CD4-positive, alpha-beta T cell (primary cell): ENCODE measurements at regions not wholly inside any gene's neighbourhood (a gene's known extent, or its start where the extent isn't known, plus 50 kb on each side); places are given as distances from the start of the nearest gene placed in this dataset.
"Not testable (repeated sequence)": the region's sequence is repeated elsewhere in the genome, so short reads cannot be mapped to it uniquely, and the experiment has no call there.

ENCODE experiments used
- ATAC-seq: fragments of 200-7000 bp; cut with Tn5 transposase; one replicate; pipeline ENCODE4 v1.10.0; 2022; ENCODE audit warnings: mild to moderate bottlenecking; ENCODE audit not compliant: poor library complexity
- CTCF ChIA-PET: fragments of 350-600 bp; sonication (Branson Sonifier 250); formaldehyde crosslinking; loops from one replicate; lab custom pipeline; 2021; ENCODE audit warnings: antibody characterized with exemption, inconsistent platforms; lab: Charles Lee
- POLR2A ChIA-PET: fragments of 350-600 bp; sonication (Branson Sonifier 250); formaldehyde crosslinking; loops from one replicate; lab custom pipeline; 2021; ENCODE audit warnings: antibody characterized with exemption, inconsistent platforms; lab: Charles Lee
- DNase-seq, 14 experiments: peaks; one replicate each; pipeline ENCODE4 v3.0.0-alpha.2; 2013 to 2020; ENCODE audit warnings: mixed read lengths in 2 of 14
- H3K27ac ChIP-seq, 2 donors: one replicate each; pipeline versions ENCODE4 v1.5.1 to v1.7.0; 2013; ENCODE audit warnings: low read length in 2 of 2, low read depth in 1 of 2, mild to moderate bottlenecking in 1 of 2
- H3K27me3 ChIP-seq, 2 experiments: 1 replicate in 1 of 2; 2 replicates in 1 of 2; pipeline versions ENCODE4 v1.6.1 to v1.7.0; 2013; ENCODE audit warnings: low read length in 2 of 2, control low read depth in 1 of 2, mild to moderate bottlenecking in 1 of 2, moderate library complexity in 1 of 2; ENCODE audit not compliant: insufficient read depth in 2 of 2, control insufficient read depth in 1 of 2
- H3K36me3 ChIP-seq: one replicate; pipeline ENCODE4 v1.6.1; 2013; ENCODE audit warnings: low read length, control low read depth; ENCODE audit not compliant: insufficient read depth
- H3K4me1 ChIP-seq: one replicate; pipeline ENCODE4 v1.6.1; 2013; ENCODE audit warnings: low read length, control low read depth; ENCODE audit not compliant: insufficient read depth
- H3K4me3 ChIP-seq: one replicate; pipeline ENCODE4 v1.5.1; 2013; ENCODE audit warnings: mild to moderate bottlenecking, low read length, moderate library complexity
- H3K9me3 ChIP-seq, 2 experiments: 1 replicate in 1 of 2; 2 replicates in 1 of 2; pipeline versions ENCODE4 v1.6.1 to v1.7.0; 2013; ENCODE audit warnings: low read length in 2 of 2, mild to moderate bottlenecking in 2 of 2, control low read depth in 1 of 2, moderate library complexity in 1 of 2; ENCODE audit not compliant: control insufficient read depth in 1 of 2, insufficient read depth in 1 of 2
- H3K27ac Mint-ChIP-seq: one replicate; pipeline ENCODE4 v1.8.0; 2020; ENCODE audit warnings: mixed read lengths
- H3K27me3 Mint-ChIP-seq: one replicate; pipeline ENCODE4 v1.8.0; 2021; ENCODE audit warnings: mixed read lengths
- H3K36me3 Mint-ChIP-seq: one replicate; pipeline ENCODE4 v1.8.0; 2021; ENCODE audit warnings: low read depth, mixed read lengths
- H3K4me1 Mint-ChIP-seq: one replicate; pipeline ENCODE4 v1.8.0; 2021; ENCODE audit warnings: low read depth, mixed read lengths
- H3K4me3 Mint-ChIP-seq: one replicate; pipeline ENCODE4 v1.8.0; 2020; ENCODE audit warnings: mild to moderate bottlenecking, mixed read lengths
- H3K9me3 Mint-ChIP-seq: one replicate; pipeline ENCODE4 v1.8.0; 2020; ENCODE audit warnings: mixed read lengths
- CTCF ChIP-seq: fragments of 200-600 bp; IDR thresholded peaks from one replicate; pipeline ENCODE4 v1.8.0; 2022; ENCODE audit warnings: antibody characterized with exemption, mild to moderate bottlenecking
- intact Hi-C, 2 experiments: fragments of 100-400 bp; cut with DNase I in 1 of 2; cut with micrococcal nuclease in 1 of 2; formaldehyde crosslinking; loops; one replicate each; pipeline versions ENCODE4 v1.15.1 to v1.9.0; 2023 to 2025; cut with DNase I, micrococcal nuclease

GRCh38 chr2:121068851-121069250, 216.2 kb downstream of the TFCP2L1 start:
- H3K27me3 Mint-ChIP-seq = peaks cover 9% of the 10 kb centered on the region

GRCh38 chr2:121069434-121069969, 215.5 kb downstream of the TFCP2L1 start:
- no peak overlapping the region for H3K27ac ChIP-seq
- H3K9me3 ChIP-seq = peaks cover 0 to 13% of the 10 kb centered on the region in 2 experiments
- no peak overlapping the region for H3K4me3 Mint-ChIP-seq
- H3K4me3 ChIP-seq = no peak overlapping the region
- H3K27me3 Mint-ChIP-seq = peaks cover 9% of the 10 kb centered on the region
- ATAC-seq = no peak
- peaks cover 5 to 10% of the 10 kb centered on the region in 2 experiments for H3K27me3 ChIP-seq
- H3K4me1 Mint-ChIP-seq = no peaks in the 10 kb centered on the region
- H3K4me1 ChIP-seq = no peaks in the 10 kb centered on the region
- H3K36me3 ChIP-seq = no peaks in the 10 kb centered on the region
- ChIA-PET POLR2A (no interaction called here), CTCF (no interaction called here)
- no peak for TF ChIP-seq CTCF
- H3K27ac Mint-ChIP-seq = no peak overlapping the region
- no peaks in the 10 kb centered on the region for H3K36me3 Mint-ChIP-seq
- no peaks in the 10 kb centered on the region for H3K9me3 Mint-ChIP-seq
- intact Hi-C loops = no loop called here
- no peak for DNase-seq

More at GRCh38 chr2:121068851-121069250, 216.2 kb downstream of the TFCP2L1 start:
- Histone ChIP-seq H3K27ac (no peak overlapping the region), H3K27me3 (peaks cover 4 to 6% of the 10 kb centered on the region in 2 experiments), H3K9me3 (peaks cover 0 to 9% of the 10 kb centered on the region in 2 experiments), H3K4me1 (no peaks in the 10 kb centered on the region), H3K36me3 (no peaks in the 10 kb centered on the region), H3K4me3 (no peak overlapping the region)
- no peak overlapping the region for H3K27ac Mint-ChIP-seq
- intact Hi-C loops = no loop called here
- no peaks in the 10 kb centered on the region for H3K4me1 Mint-ChIP-seq
- no peak for DNase-seq
- POLR2A ChIA-PET = no interaction called here
- CTCF ChIA-PET = no interaction called here
- no peak for ATAC-seq
- H3K4me3 Mint-ChIP-seq = no peak overlapping the region
- no peaks in the 10 kb centered on the region for H3K36me3 Mint-ChIP-seq
- no peak for TF ChIP-seq CTCF
- H3K9me3 Mint-ChIP-seq = no peaks in the 10 kb centered on the region

GRCh38 chr2:121070061-121070460, 214.9 kb downstream of the TFCP2L1 start:
- H3K27ac ChIP-seq, H3K36me3 Mint-ChIP-seq, DNase-seq, POLR2A ChIA-PET, H3K9me3 Mint-ChIP-seq, H3K27ac Mint-ChIP-seq, intact Hi-C loops, H3K4me1 Mint-ChIP-seq, H3K27me3 Mint-ChIP-seq, H3K4me3 Mint-ChIP-seq, H3K36me3 ChIP-seq, CTCF ChIA-PET, H3K4me3 ChIP-seq, H3K4me1 ChIP-seq, ATAC-seq: not testable (repeated sequence)
- Histone ChIP-seq H3K27me3 (peaks cover 10 to 15% of the 10 kb centered on the region in 2 experiments), H3K9me3 (peaks cover 0 to 15% of the 10 kb centered on the region in 2 experiments)

- H3K27ac ChIP-seq = no peak overlapping the region
- Mint-ChIP-seq H3K4me3 (no peak overlapping the region), H3K9me3 (no peaks in the 10 kb centered on the region), H3K4me1 (no peaks in the 10 kb centered on the region), H3K27me3 (peaks cover 18% of the 10 kb centered on the region), H3K27ac (no peak overlapping the region), H3K36me3 (no peaks in the 10 kb centered on the region)
- H3K4me1 ChIP-seq = no peaks in the 10 kb centered on the region
- no peak overlapping the region for H3K4me3 ChIP-seq
- ATAC-seq = no peak
- peak; percentile 50 for TF ChIP-seq CTCF
- intact Hi-C loops = no loop called here
- ChIA-PET POLR2A (no interaction called here), CTCF (no interaction called here)
- no peaks in the 10 kb centered on the region for H3K36me3 ChIP-seq
- H3K9me3 ChIP-seq = peaks cover 0 to 15% of the 10 kb centered on the region in 2 experiments
- DNase-seq = peak in 2 of 14 experiments; percentile 16 to 22
- peaks cover 17 to 20% of the 10 kb centered on the region in 2 experiments for H3K27me3 ChIP-seq
Measured at GRCh38 chr2:121071034-121071504, 213.9 kb downstream of the TFCP2L1 start.
